Endothelial cell of umbilical vein (primary cell): ENCODE measurements at regions not wholly inside any gene's neighbourhood (a gene's known extent, or its start where the extent isn't known, plus 50 kb on each side); places are given as distances from the start of the nearest gene placed in this dataset.

ENCODE experiments used
- EZH2 ChIP-seq: IDR thresholded peaks from 2 replicates; pipeline ENCODE4 v1.6.1; 2012; ENCODE audit warnings: borderline replicate concordance, low read depth, mild to moderate bottlenecking, moderate library complexity, low read length, inconsistent platforms; ENCODE audit not compliant: severe bottlenecking
- FOS ChIP-seq: IDR thresholded peaks from 2 replicates; pipeline ENCODE4 v1.6.1; 2011; ENCODE audit warnings: mild to moderate bottlenecking, low read length, moderate library complexity, borderline replicate concordance; ENCODE audit not compliant: insufficient read depth
- GATA2 ChIP-seq: IDR thresholded peaks from 2 replicates; pipeline ENCODE4 v1.7.0; 2011; ENCODE audit warnings: low read depth, mild to moderate bottlenecking, moderate library complexity, mixed read lengths, low read length; ENCODE audit not compliant: insufficient read length, insufficient read depth
- JUN ChIP-seq: IDR thresholded peaks from 2 replicates; pipeline ENCODE4 v1.6.1; 2011; ENCODE audit warnings: borderline replicate concordance, low read depth; ENCODE audit not compliant: insufficient read length, insufficient read depth
- POLR2A ChIP-seq: IDR thresholded peaks from 2 replicates; pipeline ENCODE4 v1.6.1; 2012; ENCODE audit warnings: low read depth, mild to moderate bottlenecking, control low read depth, low read length
- POLR2AphosphoS5 ChIP-seq: IDR thresholded peaks from 2 replicates; pipeline ENCODE4 v1.6.1; 2012; ENCODE audit warnings: low read depth, mild to moderate bottlenecking, control low read depth, low read length, moderate library complexity; ENCODE audit not compliant: insufficient read depth
- TF ChIP-seq, protein P1 (sequence below), 2 donors: IDR thresholded peaks; 1 replicate in 1 of 2; 2 replicates in 1 of 2; pipeline ENCODE4 v1.5.1; 2011; ENCODE audit warnings: low read length in 2 of 2, mild to moderate bottlenecking in 2 of 2, moderate library complexity in 2 of 2, control low read depth in 1 of 2, inconsistent platforms in 1 of 2, low read depth in 1 of 2; ENCODE audit not compliant: insufficient read depth in 1 of 2; ENCODE audit errors: extremely low read depth in 1 of 2
- TF ChIP-seq, protein P2 (sequence below): IDR thresholded peaks from 2 replicates; pipeline ENCODE4 v1.6.1; 2011; ENCODE audit not compliant: insufficient read depth, insufficient read length

DNA sequence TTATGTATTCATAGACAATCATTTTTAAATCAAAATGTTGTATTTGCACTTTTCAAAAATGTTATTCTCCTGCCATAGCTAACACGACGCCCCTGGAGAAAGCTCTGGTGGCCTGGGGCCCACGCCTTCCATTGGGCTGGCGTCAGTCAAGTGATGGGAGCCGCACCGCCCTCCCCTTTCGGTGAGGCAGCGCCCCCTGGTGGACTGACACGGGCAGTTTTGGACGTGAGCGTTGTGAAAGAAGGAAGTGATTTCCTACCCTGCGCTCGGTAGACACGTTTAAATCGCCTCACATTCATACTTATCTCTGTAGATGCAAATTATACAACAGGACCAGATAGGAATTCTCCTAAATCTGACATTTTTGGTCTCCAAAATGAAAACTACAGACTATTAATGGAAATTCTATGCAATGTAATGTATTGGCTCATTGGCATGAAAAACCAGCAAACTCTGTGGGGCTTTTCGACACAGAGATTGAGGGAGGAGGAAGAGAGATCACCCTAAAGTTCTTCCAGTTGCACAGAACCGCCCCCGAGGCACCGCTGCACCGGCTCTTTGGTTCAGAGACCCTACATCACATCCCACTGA lies 326.2 kb upstream of the SOX11 start:
- TF ChIP-seq, protein P1, sequence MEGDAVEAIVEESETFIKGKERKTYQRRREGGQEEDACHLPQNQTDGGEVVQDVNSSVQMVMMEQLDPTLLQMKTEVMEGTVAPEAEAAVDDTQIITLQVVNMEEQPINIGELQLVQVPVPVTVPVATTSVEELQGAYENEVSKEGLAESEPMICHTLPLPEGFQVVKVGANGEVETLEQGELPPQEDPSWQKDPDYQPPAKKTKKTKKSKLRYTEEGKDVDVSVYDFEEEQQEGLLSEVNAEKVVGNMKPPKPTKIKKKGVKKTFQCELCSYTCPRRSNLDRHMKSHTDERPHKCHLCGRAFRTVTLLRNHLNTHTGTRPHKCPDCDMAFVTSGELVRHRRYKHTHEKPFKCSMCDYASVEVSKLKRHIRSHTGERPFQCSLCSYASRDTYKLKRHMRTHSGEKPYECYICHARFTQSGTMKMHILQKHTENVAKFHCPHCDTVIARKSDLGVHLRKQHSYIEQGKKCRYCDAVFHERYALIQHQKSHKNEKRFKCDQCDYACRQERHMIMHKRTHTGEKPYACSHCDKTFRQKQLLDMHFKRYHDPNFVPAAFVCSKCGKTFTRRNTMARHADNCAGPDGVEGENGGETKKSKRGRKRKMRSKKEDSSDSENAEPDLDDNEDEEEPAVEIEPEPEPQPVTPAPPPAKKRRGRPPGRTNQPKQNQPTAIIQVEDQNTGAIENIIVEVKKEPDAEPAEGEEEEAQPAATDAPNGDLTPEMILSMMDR (IDR thresholded peaks at IDR 0.05; ENCODE audit: extremely low read depth in 1 of 2, insufficient read depth in 1 of 2, low read depth in 1 of 2, low read length in 2 of 2), result peak; percentile 39 to 59
- TF ChIP-seq POLR2AphosphoS5 (no peak), FOS (no peak), EZH2 (no peak), POLR2A (no peak), GATA2 (no peak), JUN (no peak)
- TF ChIP-seq, protein P2, sequence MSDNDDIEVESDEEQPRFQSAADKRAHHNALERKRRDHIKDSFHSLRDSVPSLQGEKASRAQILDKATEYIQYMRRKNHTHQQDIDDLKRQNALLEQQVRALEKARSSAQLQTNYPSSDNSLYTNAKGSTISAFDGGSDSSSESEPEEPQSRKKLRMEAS, result no peak
